Neural cell (in vitro differentiated cells): ENCODE measurements at regions not wholly inside any gene's neighbourhood (a gene's known extent, or its start where the extent isn't known, plus 50 kb on each side); places are given as distances from the start of the nearest gene placed in this dataset.

Source experiments
- EP300 ChIP-seq: fragments of 450-650 bp; conservative IDR thresholded peaks from 2 replicates; pipeline ENCODE4 v1.6.1; 2014; ENCODE audit warnings: antibody characterized with exemption, mild to moderate bottlenecking, moderate library complexity; ENCODE audit not compliant: poor library complexity, severe bottlenecking
- POLR2AphosphoS5 ChIP-seq: IDR thresholded peaks from 2 replicates; pipeline ENCODE4 v1.6.1; 2012
- TF ChIP-seq, protein P1 (sequence below): fragments of 450-650 bp; IDR thresholded peaks from 2 replicates; pipeline ENCODE4 v1.5.1; 2014; ENCODE audit warnings: antibody characterized with exemption, mild to moderate bottlenecking, moderate library complexity; ENCODE audit not compliant: poor library complexity, severe bottlenecking
- TF ChIP-seq, protein P2 (sequence below): IDR thresholded peaks from 2 replicates; pipeline ENCODE4 v1.6.1; 2012; ENCODE audit warnings: borderline replicate concordance

DNA sequence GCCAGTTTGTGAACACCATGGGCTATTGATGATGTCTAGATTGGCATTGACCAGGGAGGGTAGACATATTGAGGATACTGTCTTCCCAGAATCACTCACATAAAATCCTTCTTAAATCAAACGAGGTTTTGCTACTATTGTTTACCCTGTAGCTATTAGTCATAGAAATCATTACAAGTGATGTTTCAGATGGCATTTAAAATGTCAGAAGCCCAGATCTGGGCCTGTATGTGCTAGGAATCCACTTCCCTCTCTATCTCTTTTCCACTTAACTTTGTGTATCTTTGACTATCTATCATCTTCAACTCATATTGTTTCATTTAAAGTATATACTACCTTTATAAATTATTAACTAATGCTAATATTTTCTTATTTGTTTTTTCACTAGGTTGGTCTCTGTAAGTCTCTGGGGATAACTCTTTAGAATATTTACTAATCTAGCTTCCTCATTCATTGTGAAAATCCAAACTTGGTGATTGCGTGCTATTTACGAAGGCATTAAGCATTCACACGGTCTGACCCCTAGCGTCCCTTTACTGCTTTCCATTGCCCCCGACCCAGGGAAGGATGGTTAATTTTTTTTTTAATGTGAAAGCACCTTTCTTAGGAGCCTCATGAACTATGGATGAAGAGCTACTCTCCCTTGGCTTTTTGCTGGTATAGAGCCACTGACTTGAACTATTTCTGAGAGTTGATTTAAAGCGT lies 281.8 kb downstream of the GPATCH2 start:
- TF ChIP-seq, protein P1, sequence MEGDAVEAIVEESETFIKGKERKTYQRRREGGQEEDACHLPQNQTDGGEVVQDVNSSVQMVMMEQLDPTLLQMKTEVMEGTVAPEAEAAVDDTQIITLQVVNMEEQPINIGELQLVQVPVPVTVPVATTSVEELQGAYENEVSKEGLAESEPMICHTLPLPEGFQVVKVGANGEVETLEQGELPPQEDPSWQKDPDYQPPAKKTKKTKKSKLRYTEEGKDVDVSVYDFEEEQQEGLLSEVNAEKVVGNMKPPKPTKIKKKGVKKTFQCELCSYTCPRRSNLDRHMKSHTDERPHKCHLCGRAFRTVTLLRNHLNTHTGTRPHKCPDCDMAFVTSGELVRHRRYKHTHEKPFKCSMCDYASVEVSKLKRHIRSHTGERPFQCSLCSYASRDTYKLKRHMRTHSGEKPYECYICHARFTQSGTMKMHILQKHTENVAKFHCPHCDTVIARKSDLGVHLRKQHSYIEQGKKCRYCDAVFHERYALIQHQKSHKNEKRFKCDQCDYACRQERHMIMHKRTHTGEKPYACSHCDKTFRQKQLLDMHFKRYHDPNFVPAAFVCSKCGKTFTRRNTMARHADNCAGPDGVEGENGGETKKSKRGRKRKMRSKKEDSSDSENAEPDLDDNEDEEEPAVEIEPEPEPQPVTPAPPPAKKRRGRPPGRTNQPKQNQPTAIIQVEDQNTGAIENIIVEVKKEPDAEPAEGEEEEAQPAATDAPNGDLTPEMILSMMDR: no peak
- TF ChIP-seq POLR2AphosphoS5 (no peak), EP300 (no peak)
- TF ChIP-seq, protein P2, sequence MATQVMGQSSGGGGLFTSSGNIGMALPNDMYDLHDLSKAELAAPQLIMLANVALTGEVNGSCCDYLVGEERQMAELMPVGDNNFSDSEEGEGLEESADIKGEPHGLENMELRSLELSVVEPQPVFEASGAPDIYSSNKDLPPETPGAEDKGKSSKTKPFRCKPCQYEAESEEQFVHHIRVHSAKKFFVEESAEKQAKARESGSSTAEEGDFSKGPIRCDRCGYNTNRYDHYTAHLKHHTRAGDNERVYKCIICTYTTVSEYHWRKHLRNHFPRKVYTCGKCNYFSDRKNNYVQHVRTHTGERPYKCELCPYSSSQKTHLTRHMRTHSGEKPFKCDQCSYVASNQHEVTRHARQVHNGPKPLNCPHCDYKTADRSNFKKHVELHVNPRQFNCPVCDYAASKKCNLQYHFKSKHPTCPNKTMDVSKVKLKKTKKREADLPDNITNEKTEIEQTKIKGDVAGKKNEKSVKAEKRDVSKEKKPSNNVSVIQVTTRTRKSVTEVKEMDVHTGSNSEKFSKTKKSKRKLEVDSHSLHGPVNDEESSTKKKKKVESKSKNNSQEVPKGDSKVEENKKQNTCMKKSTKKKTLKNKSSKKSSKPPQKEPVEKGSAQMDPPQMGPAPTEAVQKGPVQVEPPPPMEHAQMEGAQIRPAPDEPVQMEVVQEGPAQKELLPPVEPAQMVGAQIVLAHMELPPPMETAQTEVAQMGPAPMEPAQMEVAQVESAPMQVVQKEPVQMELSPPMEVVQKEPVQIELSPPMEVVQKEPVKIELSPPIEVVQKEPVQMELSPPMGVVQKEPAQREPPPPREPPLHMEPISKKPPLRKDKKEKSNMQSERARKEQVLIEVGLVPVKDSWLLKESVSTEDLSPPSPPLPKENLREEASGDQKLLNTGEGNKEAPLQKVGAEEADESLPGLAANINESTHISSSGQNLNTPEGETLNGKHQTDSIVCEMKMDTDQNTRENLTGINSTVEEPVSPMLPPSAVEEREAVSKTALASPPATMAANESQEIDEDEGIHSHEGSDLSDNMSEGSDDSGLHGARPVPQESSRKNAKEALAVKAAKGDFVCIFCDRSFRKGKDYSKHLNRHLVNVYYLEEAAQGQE: no peak
